Type B pancreatic cell (in vitro differentiated cells): ENCODE measurements at regions not wholly inside any gene's neighbourhood (a gene's known extent, or its start where the extent isn't known, plus 50 kb on each side); places are given as distances from the start of the nearest gene placed in this dataset.

ENCODE experiments used
- DNase-seq: peaks from one replicate; pipeline ENCODE4 v3.0.0; 2021; ENCODE audit warnings: mixed read lengths; ENCODE audit not compliant: unreplicated experiment; ENCODE audit errors: extremely low spot score
- H3K27ac Mint-ChIP-seq: 2 replicates; pipeline ENCODE4 v1.8.0; 2021; ENCODE audit warnings: mild to moderate bottlenecking, mixed read lengths
- H3K27me3 Mint-ChIP-seq: 2 replicates; pipeline ENCODE4 v1.8.0; 2021; ENCODE audit warnings: mixed read lengths
- H3K36me3 Mint-ChIP-seq: 2 replicates; pipeline ENCODE4 v1.8.0; 2021; ENCODE audit warnings: mixed read lengths
- H3K4me1 Mint-ChIP-seq: one replicate; pipeline ENCODE4 v1.8.0; 2021; ENCODE audit warnings: mixed read lengths; ENCODE audit not compliant: unreplicated experiment
- H3K4me3 Mint-ChIP-seq: 2 replicates; pipeline ENCODE4 v1.8.0; 2021; ENCODE audit warnings: mild to moderate bottlenecking, mixed read lengths
- H3K9me3 Mint-ChIP-seq: 2 replicates; pipeline ENCODE4 v1.8.0; 2021; ENCODE audit warnings: mixed read lengths
- CTCF ChIP-seq: fragments of 200-600 bp; sonication (generic); conservative IDR thresholded peaks from 2 replicates; pipeline ENCODE4 v1.5.0; 2021; ENCODE audit warnings: antibody characterized with exemption, mild to moderate bottlenecking

GRCh38 chr13:107104631-107105030 lies 536.7 kb upstream of the ARGLU1 start:
- Mint-ChIP-seq H3K27me3 (no peaks in the 10 kb centered on the region), H3K4me1 (no peaks in the 10 kb centered on the region), H3K36me3 (no peaks in the 10 kb centered on the region), H3K27ac (no peak overlapping the region), H3K4me3 (no peak overlapping the region), H3K9me3 (peaks cover 8% of the 10 kb centered on the region)
- no peak for TF ChIP-seq CTCF
- no peak for DNase-seq

GRCh38 chr13:107102676-107103075 lies 534.7 kb upstream of the ARGLU1 start:
- H3K27ac Mint-ChIP-seq = no peak overlapping the region
- no peak for TF ChIP-seq CTCF
- H3K36me3 Mint-ChIP-seq = no peaks in the 10 kb centered on the region
- H3K4me3 Mint-ChIP-seq = no peak overlapping the region
- H3K4me1 Mint-ChIP-seq = peaks cover 4% of the 10 kb centered on the region
- H3K27me3 Mint-ChIP-seq = no peaks in the 10 kb centered on the region
- no peaks in the 10 kb centered on the region for H3K9me3 Mint-ChIP-seq
- no peak for DNase-seq

- DNase-seq = no peak
- Mint-ChIP-seq H3K27ac (no peak overlapping the region), H3K4me3 (no peak overlapping the region), H3K9me3 (no peaks in the 10 kb centered on the region), H3K36me3 (no peaks in the 10 kb centered on the region), H3K4me1 (peaks cover 4% of the 10 kb centered on the region), H3K27me3 (no peaks in the 10 kb centered on the region)
- no peak for TF ChIP-seq CTCF
Measured at GRCh38 chr13:107099661-107100060, 531.7 kb upstream of the ARGLU1 start.

GRCh38 chr13:107097916-107098315 lies 530.0 kb upstream of the ARGLU1 start:
- Mint-ChIP-seq H3K36me3 (no peaks in the 10 kb centered on the region), H3K4me1 (peaks cover 4% of the 10 kb centered on the region), H3K9me3 (no peaks in the 10 kb centered on the region), H3K4me3 (no peak overlapping the region), H3K27ac (no peak overlapping the region), H3K27me3 (no peaks in the 10 kb centered on the region)
- TF ChIP-seq CTCF = no peak
- no peak for DNase-seq

GRCh38 chr13:107095876-107096275 lies 527.9 kb upstream of the ARGLU1 start:
- H3K36me3 Mint-ChIP-seq = no peaks in the 10 kb centered on the region
- DNase-seq = no peak
- H3K4me1 Mint-ChIP-seq = peaks cover 4% of the 10 kb centered on the region
- no peak for TF ChIP-seq CTCF
- no peaks in the 10 kb centered on the region for H3K9me3 Mint-ChIP-seq
- H3K27me3 Mint-ChIP-seq = no peaks in the 10 kb centered on the region
- no peak overlapping the region for H3K27ac Mint-ChIP-seq
- H3K4me3 Mint-ChIP-seq = no peak overlapping the region

GRCh38 chr13:107091861-107092260 lies 523.9 kb upstream of the ARGLU1 start:
- Mint-ChIP-seq H3K4me1 (no peaks in the 10 kb centered on the region), H3K27me3 (no peaks in the 10 kb centered on the region), H3K9me3 (no peaks in the 10 kb centered on the region), H3K4me3 (no peak overlapping the region), H3K36me3 (no peaks in the 10 kb centered on the region), H3K27ac (no peak overlapping the region)
- DNase-seq = no peak
- TF ChIP-seq CTCF = no peak
